GM12872 (cell line): ENCODE measurements at regions not wholly inside any gene's neighbourhood (a gene's known extent, or its start where the extent isn't known, plus 50 kb on each side); places are given as distances from the start of the nearest gene placed in this dataset.

ENCODE experiments used
- TF ChIP-seq, protein P1 (sequence below): IDR thresholded peaks from 3 replicates; pipeline ENCODE4 v1.5.1; 2011; ENCODE audit warnings: low read depth, mild to moderate bottlenecking, low read length, moderate library complexity; ENCODE audit not compliant: insufficient read depth

DNA sequence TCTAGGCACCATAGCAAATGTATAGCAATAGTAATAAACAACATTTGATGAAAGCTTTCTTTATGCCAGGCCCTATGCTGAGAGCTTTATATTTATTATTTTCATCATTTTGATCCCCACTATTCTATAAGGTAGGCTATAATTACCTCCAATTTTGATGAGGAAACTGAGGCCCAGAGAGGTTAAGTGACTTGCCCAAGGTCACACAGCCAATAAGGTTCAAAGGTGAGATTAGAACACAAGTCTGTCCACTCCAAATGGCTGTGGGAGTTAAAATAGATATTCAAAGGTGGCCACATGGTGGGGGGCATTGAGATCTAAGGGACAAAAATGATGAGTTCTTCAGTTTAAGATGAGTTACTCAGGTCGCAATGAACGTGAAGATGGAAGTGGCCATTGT lies 269.9 kb downstream of the BMP7 start:
- TF ChIP-seq, protein P1, sequence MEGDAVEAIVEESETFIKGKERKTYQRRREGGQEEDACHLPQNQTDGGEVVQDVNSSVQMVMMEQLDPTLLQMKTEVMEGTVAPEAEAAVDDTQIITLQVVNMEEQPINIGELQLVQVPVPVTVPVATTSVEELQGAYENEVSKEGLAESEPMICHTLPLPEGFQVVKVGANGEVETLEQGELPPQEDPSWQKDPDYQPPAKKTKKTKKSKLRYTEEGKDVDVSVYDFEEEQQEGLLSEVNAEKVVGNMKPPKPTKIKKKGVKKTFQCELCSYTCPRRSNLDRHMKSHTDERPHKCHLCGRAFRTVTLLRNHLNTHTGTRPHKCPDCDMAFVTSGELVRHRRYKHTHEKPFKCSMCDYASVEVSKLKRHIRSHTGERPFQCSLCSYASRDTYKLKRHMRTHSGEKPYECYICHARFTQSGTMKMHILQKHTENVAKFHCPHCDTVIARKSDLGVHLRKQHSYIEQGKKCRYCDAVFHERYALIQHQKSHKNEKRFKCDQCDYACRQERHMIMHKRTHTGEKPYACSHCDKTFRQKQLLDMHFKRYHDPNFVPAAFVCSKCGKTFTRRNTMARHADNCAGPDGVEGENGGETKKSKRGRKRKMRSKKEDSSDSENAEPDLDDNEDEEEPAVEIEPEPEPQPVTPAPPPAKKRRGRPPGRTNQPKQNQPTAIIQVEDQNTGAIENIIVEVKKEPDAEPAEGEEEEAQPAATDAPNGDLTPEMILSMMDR, result no peak

DNA sequence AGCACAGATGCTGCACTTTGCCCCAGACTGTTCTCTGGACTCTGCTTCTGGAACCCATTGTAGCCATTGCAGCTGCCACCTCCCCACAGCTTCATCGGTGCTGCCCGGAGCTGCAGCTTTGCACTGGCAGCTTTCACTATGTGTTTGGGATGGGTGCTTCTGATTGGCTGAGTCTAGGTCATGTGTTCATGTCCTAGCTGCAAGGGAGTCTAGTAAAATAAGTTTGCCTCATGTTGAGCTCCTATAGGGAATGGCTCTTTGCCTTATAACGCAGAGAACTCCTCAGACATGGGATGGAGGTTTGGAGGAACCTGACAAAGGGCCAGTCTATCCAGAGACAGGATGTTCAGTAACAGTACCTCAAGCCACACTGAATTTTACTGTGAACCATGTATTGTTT lies 268.0 kb downstream of the BMP7 start:
- TF ChIP-seq, protein P1, result no peak

DNA sequence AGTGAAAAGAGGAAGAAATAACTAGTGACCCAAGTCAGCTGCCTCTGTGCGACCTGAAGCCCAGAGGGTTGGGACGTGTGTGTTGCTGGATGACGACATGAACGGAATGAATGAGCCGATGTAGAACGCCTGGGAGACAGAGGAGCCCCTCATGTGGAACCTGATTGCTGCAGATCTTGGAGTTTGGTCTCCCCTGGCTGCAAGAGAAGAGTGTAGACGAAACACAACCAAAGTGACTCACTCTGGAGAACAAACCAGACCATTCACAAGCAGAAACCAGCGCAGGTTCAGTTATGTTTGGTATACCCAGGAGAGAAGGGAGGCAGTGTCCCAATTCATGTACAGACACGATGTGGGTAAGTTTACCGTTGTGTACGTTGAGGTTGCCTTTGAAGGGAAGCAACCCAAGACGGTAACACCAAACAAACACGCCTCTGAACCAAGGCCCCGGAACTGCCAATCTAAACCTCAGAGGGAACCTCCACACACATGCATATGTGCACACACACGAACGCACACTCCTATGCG lies 265.9 kb downstream of the BMP7 start:
- TF ChIP-seq, protein P1, result no peak

DNA sequence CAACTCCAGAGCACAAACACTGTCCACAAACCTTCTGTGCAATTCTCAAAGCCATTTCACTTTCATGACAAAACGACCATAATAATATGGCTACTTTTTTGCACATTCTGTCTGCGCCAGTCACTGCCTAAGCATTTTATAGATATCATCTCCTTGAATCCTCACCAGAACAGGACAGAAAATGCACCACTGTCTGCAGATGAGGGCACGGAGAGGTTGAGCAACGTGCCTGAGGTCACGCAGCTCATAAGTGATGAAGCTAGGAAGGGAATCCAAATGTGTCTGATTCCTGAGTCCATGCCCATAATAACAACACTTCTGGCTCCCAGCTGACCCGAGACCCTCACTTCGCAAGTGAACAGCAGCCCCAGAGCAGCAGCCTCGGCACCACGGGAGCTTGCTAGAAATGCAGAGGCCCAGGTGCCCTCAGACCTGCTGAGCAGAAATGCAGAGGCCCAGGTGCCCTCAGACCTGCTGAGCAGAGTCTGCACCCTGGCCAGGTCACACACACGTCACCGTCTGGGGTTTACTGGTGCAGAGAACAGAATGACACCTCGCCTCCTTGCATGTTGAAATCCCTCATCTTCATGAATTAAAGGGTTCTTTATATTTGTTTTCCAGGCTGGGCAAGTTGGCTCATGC lies 265.2 kb downstream of the BMP7 start:
- TF ChIP-seq, protein P1, result no peak

DNA sequence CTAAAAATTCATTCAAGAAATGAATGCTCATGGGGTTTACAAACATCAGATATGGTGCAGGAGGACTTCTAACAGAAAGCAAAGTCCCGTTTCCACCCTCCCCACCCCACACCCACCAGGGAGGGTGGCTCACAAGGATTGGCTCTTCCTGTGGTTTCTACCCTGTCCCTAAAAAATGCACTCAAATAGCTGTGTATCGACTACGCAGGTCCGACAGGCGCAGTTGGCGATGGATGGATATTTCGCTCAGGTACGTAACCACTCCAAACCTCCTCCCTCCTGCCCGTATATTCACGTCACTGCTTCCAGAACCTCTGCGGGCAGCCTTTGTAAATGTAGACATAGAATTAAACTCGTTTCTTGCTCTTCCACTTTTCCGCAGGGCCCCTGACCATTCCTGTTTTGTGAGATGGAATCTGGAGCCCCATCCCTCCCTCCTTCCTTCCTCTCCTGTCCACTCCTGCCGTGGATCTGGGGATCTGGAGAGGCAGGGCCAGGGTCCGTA lies 264.3 kb downstream of the BMP7 start:
- TF ChIP-seq, protein P1, result no peak

DNA sequence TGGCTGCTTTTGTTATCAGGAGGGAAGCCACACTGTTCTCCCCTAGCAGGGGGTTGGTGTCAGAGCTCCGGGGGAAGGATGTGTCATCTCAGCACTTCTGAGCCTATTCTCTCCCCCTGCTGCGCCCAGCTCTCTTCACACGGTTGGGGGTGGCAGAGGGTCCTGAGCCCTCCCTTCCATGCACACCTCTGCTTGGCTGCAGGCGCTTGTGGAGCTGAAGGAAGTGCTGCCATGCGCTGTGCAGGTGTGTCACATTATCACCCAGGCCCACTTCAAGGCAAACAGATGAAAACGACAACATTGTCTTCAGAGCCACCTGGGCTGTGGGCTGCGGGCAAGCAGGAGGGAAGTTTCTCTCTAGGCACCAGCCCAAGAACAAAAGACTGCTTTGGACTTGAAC lies 263.4 kb downstream of the BMP7 start:
- TF ChIP-seq, protein P1, result no peak

DNA sequence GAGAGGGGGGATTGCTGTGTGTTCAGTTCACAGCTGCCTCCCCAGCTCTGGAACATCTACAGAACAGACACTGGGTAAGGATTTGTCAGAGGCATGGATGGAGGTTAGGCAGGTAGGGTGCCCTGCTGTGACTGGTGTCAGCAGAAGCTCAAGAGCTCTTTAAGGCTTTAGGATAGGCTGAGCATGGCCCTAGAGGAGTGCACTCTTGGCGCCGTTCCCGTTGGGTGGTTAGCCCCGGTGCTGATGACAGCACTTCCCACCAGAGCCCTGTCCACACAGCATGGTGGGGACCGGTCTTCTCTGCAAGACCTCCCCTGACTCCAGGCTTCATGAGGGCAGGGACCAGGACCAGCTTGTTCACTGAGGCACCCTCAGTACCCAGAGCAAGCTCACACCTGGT lies 262.0 kb downstream of the BMP7 start:
- TF ChIP-seq, protein P1, result no peak
